Type B pancreatic cell (in vitro differentiated cells): ENCODE measurements at regions not wholly inside any gene's neighbourhood (a gene's known extent, or its start where the extent isn't known, plus 50 kb on each side); places are given as distances from the start of the nearest gene placed in this dataset.

Experiments
- DNase-seq: peaks from one replicate; pipeline ENCODE4 v3.0.0; 2021; ENCODE audit warnings: mixed read lengths; ENCODE audit not compliant: unreplicated experiment; ENCODE audit errors: extremely low spot score
- H3K27ac Mint-ChIP-seq: 2 replicates; pipeline ENCODE4 v1.8.0; 2021; ENCODE audit warnings: mild to moderate bottlenecking, mixed read lengths
- H3K27me3 Mint-ChIP-seq: 2 replicates; pipeline ENCODE4 v1.8.0; 2021; ENCODE audit warnings: mixed read lengths
- H3K36me3 Mint-ChIP-seq: 2 replicates; pipeline ENCODE4 v1.8.0; 2021; ENCODE audit warnings: mixed read lengths
- H3K4me1 Mint-ChIP-seq: one replicate; pipeline ENCODE4 v1.8.0; 2021; ENCODE audit warnings: mixed read lengths; ENCODE audit not compliant: unreplicated experiment
- H3K4me3 Mint-ChIP-seq: 2 replicates; pipeline ENCODE4 v1.8.0; 2021; ENCODE audit warnings: mild to moderate bottlenecking, mixed read lengths
- H3K9me3 Mint-ChIP-seq: 2 replicates; pipeline ENCODE4 v1.8.0; 2021; ENCODE audit warnings: mixed read lengths
- TF ChIP-seq, protein P1 (sequence below): fragments of 200-600 bp; sonication (generic); conservative IDR thresholded peaks from 2 replicates; pipeline ENCODE4 v1.5.0; 2021; ENCODE audit warnings: antibody characterized with exemption, mild to moderate bottlenecking

- Mint-ChIP-seq H3K4me3 (no peak overlapping the region), H3K9me3 (no peaks in the 10 kb centered on the region), H3K27ac (no peak overlapping the region), H3K4me1 (peaks cover 7% of the 10 kb centered on the region), H3K27me3 (no peaks in the 10 kb centered on the region), H3K36me3 (no peaks in the 10 kb centered on the region)
- DNase-seq: no peak
- TF ChIP-seq, protein P1, sequence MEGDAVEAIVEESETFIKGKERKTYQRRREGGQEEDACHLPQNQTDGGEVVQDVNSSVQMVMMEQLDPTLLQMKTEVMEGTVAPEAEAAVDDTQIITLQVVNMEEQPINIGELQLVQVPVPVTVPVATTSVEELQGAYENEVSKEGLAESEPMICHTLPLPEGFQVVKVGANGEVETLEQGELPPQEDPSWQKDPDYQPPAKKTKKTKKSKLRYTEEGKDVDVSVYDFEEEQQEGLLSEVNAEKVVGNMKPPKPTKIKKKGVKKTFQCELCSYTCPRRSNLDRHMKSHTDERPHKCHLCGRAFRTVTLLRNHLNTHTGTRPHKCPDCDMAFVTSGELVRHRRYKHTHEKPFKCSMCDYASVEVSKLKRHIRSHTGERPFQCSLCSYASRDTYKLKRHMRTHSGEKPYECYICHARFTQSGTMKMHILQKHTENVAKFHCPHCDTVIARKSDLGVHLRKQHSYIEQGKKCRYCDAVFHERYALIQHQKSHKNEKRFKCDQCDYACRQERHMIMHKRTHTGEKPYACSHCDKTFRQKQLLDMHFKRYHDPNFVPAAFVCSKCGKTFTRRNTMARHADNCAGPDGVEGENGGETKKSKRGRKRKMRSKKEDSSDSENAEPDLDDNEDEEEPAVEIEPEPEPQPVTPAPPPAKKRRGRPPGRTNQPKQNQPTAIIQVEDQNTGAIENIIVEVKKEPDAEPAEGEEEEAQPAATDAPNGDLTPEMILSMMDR: no peak
Observed at GRCh38 chr2:122070241-122070731, 314.8 kb downstream of the TSN start.

DNA sequence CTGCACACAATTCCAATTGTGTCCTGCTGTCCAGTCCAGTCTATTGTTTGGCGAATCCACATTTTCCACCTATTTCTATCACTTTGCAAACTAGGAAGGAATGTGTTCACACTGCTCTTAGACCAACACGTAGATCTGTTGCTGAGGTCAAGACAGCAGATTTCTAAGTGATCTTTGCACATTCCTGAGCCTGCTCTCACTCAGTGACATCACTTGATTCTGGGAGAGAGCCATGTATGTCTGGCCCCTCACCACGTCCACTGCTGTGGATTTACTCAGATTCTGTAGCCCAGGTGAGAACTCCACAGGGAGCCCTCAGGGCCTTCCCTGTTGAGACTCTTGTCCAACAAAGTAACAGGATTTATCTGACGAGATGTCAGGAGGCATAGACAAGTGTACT lies 317.2 kb downstream of the TSN start:
- Mint-ChIP-seq H3K4me3 (no peak overlapping the region), H3K27ac (no peak overlapping the region), H3K9me3 (no peaks in the 10 kb centered on the region), H3K36me3 (no peaks in the 10 kb centered on the region), H3K27me3 (no peaks in the 10 kb centered on the region), H3K4me1 (peaks cover 7% of the 10 kb centered on the region)
- no peak for DNase-seq
- TF ChIP-seq, protein P1: no peak

DNA sequence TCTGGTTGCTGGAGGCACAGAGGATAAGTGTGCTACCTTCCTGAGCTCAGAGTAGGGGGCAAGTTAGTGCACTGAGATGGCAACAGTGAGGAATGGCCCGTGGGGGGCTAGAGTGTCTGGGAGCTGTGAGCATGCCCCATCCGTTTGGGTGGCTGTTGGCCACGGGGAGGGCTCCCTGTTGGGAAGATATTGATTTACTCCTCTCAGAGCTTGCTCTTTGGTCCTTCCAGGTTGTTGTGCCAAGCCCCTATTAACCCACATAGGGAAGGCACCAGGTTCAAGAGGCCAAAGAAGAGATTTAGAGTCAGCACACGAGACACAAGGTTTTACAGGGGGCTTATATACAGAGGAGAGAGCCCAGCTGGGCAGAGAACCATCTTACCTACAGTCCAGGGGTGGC lies 318.8 kb downstream of the TSN start:
- H3K36me3 Mint-ChIP-seq: no peaks in the 10 kb centered on the region
- H3K4me1 Mint-ChIP-seq: peaks cover 7% of the 10 kb centered on the region
- H3K4me3 Mint-ChIP-seq: no peak overlapping the region
- no peak for DNase-seq
- TF ChIP-seq, protein P1: no peak
- H3K9me3 Mint-ChIP-seq: no peaks in the 10 kb centered on the region
- H3K27ac Mint-ChIP-seq: no peak overlapping the region
- H3K27me3 Mint-ChIP-seq: peaks cover under 1% of the 10 kb centered on the region

- H3K36me3 Mint-ChIP-seq: no peaks in the 10 kb centered on the region
- H3K9me3 Mint-ChIP-seq: no peaks in the 10 kb centered on the region
- peaks cover 7% of the 10 kb centered on the region for H3K4me1 Mint-ChIP-seq
- TF ChIP-seq, protein P1: no peak
- no peak overlapping the region for H3K4me3 Mint-ChIP-seq
- no peak for DNase-seq
- peaks cover 3% of the 10 kb centered on the region for H3K27me3 Mint-ChIP-seq
- H3K27ac Mint-ChIP-seq: no peak overlapping the region
Observed at GRCh38 chr2:122075381-122075780, 319.9 kb downstream of the TSN start.

DNA sequence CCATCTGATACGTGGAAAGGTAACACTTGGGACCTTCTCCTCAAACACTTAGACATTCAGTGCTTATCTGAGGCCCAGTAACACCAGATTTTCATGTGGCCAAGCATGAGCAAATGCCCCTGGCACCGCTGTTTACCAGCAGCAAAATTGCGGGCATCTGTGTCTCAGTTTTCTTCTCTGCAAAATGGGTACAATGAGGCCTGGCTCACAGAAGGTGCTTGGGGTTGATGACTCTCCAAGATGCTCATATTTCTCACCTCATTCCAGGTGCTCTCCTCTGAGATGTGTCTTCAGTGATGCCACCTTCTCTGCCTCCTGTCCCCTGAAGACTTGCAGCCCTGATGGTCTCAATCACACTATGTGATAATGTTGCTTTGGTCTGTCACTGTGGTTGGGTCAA lies 321.7 kb downstream of the TSN start:
- H3K9me3 Mint-ChIP-seq: no peaks in the 10 kb centered on the region
- TF ChIP-seq, protein P1: no peak
- DNase-seq: no peak
- no peak overlapping the region for H3K4me3 Mint-ChIP-seq
- no peaks in the 10 kb centered on the region for H3K36me3 Mint-ChIP-seq
- no peak overlapping the region for H3K27ac Mint-ChIP-seq
- H3K27me3 Mint-ChIP-seq: peaks cover 3% of the 10 kb centered on the region
- peaks cover 11% of the 10 kb centered on the region for H3K4me1 Mint-ChIP-seq

DNA sequence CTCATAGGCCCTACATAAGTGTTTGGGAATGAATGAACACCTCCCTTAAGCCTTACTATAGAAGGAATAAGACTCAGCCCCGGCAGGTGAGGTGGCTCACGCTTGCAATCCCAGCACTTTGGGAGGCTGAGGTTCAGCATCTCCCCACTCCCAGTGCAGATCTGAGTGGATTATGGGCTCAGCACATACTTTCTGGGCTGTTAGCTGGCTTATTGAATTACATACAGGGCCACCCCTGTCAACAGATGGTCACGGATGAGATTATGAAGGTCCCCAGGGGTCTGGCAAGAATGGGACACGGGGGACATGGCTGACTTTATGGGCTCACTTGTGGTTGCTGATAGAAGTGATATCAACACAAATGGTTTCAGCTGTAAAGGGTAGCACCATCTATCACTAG lies 322.3 kb downstream of the TSN start:
- Mint-ChIP-seq H3K4me3 (no peak overlapping the region), H3K27me3 (peaks cover 3% of the 10 kb centered on the region), H3K9me3 (no peaks in the 10 kb centered on the region), H3K27ac (no peak overlapping the region), H3K4me1 (peaks cover 8% of the 10 kb centered on the region), H3K36me3 (no peaks in the 10 kb centered on the region)
- TF ChIP-seq, protein P1: no peak
- DNase-seq: no peak
